CD14-positive monocyte (primary cell): ENCODE measurements at regions not wholly inside any gene's neighbourhood (a gene's known extent, or its start where the extent isn't known, plus 50 kb on each side); places are given as distances from the start of the nearest gene placed in this dataset.

ENCODE experiments used
- DNase-seq, 3 donors: peaks; one replicate each; pipeline ENCODE4 v3.0.0-alpha.2; 2011 to 2022
- H2AFZ ChIP-seq: 2 replicates; pipeline ENCODE4 v1.6.0; 2012; ENCODE audit warnings: mild to moderate bottlenecking, low read depth, low read length, inconsistent platforms; ENCODE audit not compliant: insufficient read depth, poor library complexity, severe bottlenecking
- H3K27ac ChIP-seq, 2 donors: 1 replicate in 1 of 2; 2 replicates in 1 of 2; pipeline ENCODE4 v1.5.1; 2012 to 2013; ENCODE audit warnings: low read length in 2 of 2, control low read depth in 1 of 2, inconsistent platforms in 1 of 2, low read depth in 1 of 2, mild to moderate bottlenecking in 1 of 2
- H3K27me3 ChIP-seq, 2 donors: one replicate each; pipeline versions ENCODE4 v1.6.0 to v1.6.1; 2011 to 2013; ENCODE audit warnings: low read length in 2 of 2; ENCODE audit not compliant: control insufficient read depth in 2 of 2, insufficient read depth in 2 of 2
- H3K36me3 ChIP-seq, 2 donors: replicated peaks in 1 of 2; 1 replicate in 1 of 2; 2 replicates in 1 of 2; pipeline versions ENCODE4 v1.5.1 to v1.6.1; 2012 to 2013; ENCODE audit warnings: low read length in 2 of 2, control low read depth in 1 of 2, inconsistent platforms in 1 of 2, mild to moderate bottlenecking in 1 of 2; ENCODE audit not compliant: insufficient read depth in 2 of 2, control insufficient read depth in 1 of 2
- H3K4me1 ChIP-seq, 2 donors: 1 replicate in 1 of 2; 2 replicates in 1 of 2; pipeline versions ENCODE4 v1.5.1 to v1.6.1; 2012 to 2013; ENCODE audit warnings: low read length in 2 of 2, control low read depth in 1 of 2, inconsistent platforms in 1 of 2, mild to moderate bottlenecking in 1 of 2, moderate library complexity in 1 of 2; ENCODE audit not compliant: insufficient read depth in 2 of 2, control insufficient read depth in 1 of 2
- H3K4me2 ChIP-seq: replicated peaks from 2 replicates; pipeline ENCODE3; 2012; ENCODE audit warnings: low read length, moderate library complexity, mild to moderate bottlenecking; ENCODE audit not compliant: poor library complexity, severe bottlenecking; ENCODE audit errors: extremely low read depth
- H3K4me3 ChIP-seq, 3 experiments: fragments of 200-600 bp in 1 of 3; sonication (generic) in 1 of 3; replicated peaks in 1 of 3; 1 replicate in 2 of 3; 2 replicates in 1 of 3; pipeline ENCODE4 v1.5.1; 2011 to 2013; ENCODE audit warnings: low read length in 3 of 3, mild to moderate bottlenecking in 3 of 3, control low read depth in 2 of 3, low read depth in 2 of 3, inconsistent platforms in 1 of 3, moderate library complexity in 1 of 3
- H3K79me2 ChIP-seq: 2 replicates; pipeline ENCODE4 v1.6.0; 2012; ENCODE audit warnings: mild to moderate bottlenecking, control low read depth, inconsistent platforms, low read length, moderate library complexity; ENCODE audit not compliant: insufficient read depth
- H3K9ac ChIP-seq: 2 replicates; pipeline ENCODE4 v1.6.0; 2017; ENCODE audit warnings: low read length, mild to moderate bottlenecking; ENCODE audit not compliant: insufficient read depth, poor library complexity, severe bottlenecking
- H3K9me3 ChIP-seq, 2 donors: replicated peaks in 1 of 2; 1 replicate in 1 of 2; 2 replicates in 1 of 2; pipeline versions ENCODE4 v1.5.1 to v1.6.1; 2012 to 2013; ENCODE audit warnings: low read length in 2 of 2, control low read depth in 1 of 2; ENCODE audit not compliant: control insufficient read depth in 1 of 2, insufficient read depth in 1 of 2
- H4K20me1 ChIP-seq: 2 replicates; pipeline ENCODE4 v1.6.0; 2012; ENCODE audit warnings: mild to moderate bottlenecking, low read length, control low read depth, moderate library complexity; ENCODE audit not compliant: insufficient read depth
- H3K27ac Mint-ChIP-seq, 7 donors: one replicate each; pipeline ENCODE4 v1.8.0; 2020; ENCODE audit warnings: mild to moderate bottlenecking in 7 of 7, mixed read lengths in 7 of 7, moderate library complexity in 6 of 7, inconsistent platforms in 2 of 7
- H3K27me3 Mint-ChIP-seq, 3 donors: one replicate each; pipeline ENCODE4 v1.8.0; 2021 to 2022; ENCODE audit warnings: low read depth in 3 of 3, mild to moderate bottlenecking in 3 of 3, mixed read lengths in 3 of 3, moderate library complexity in 3 of 3, inconsistent platforms in 1 of 3
- H3K36me3 Mint-ChIP-seq, 2 donors: one replicate each; pipeline ENCODE4 v1.8.0; 2020; ENCODE audit warnings: mixed read lengths in 2 of 2, inconsistent platforms in 1 of 2, mild to moderate bottlenecking in 1 of 2
- H3K4me1 Mint-ChIP-seq: one replicate; pipeline ENCODE4 v1.8.0; 2020; ENCODE audit warnings: mild to moderate bottlenecking, mixed read lengths
- H3K4me3 Mint-ChIP-seq, 2 donors: one replicate each; pipeline ENCODE4 v1.8.0; 2020; ENCODE audit warnings: mild to moderate bottlenecking in 2 of 2, mixed read lengths in 2 of 2, moderate library complexity in 1 of 2
- H3K9me3 Mint-ChIP-seq, 7 donors: one replicate each; pipeline ENCODE4 v1.8.0; 2020 to 2022; ENCODE audit warnings: mixed read lengths in 7 of 7, mild to moderate bottlenecking in 6 of 7, moderate library complexity in 6 of 7, inconsistent platforms in 2 of 7
- WGBS: methylation state at CpG from one replicate; pipeline ENCODE4 v1.1.5; 2013; ENCODE audit warnings: missing lambda C conversion rate; ENCODE audit not compliant: insufficient coverage; 5-methylcytosine and 5-hydroxymethylcytosine counted together
- intact Hi-C, 2 donors: fragments of 100-400 bp; cut with micrococcal nuclease; formaldehyde crosslinking; loops; one replicate each; pipeline versions ENCODE4 v1.15.0 to v1.15.1; 2023
- TF ChIP-seq, protein P1 (sequence below): fragments of 200-600 bp; IDR thresholded peaks from one replicate; pipeline ENCODE4 v1.8.0; 2022; ENCODE audit warnings: antibody characterized with exemption, mild to moderate bottlenecking

DNA sequence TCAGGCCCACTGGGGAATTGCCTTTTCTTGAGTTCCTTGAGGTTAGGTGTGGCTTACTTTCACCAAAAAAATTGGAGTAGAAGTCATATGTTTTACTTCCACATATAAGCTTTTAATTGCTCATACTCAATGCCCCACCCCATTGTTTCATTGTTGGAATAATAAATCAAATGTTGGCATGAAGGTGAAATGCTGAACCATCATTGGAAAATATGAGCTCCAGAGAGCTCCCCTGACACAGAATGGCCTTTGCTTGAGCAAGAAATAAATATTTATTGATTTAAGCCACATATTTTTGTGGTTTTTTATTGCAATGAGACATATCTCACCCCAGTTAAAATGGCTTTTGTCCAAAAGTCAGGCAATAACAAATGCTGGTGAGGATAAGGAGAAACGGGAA, 167.3 kb upstream of the SRD5A2 start:
- WGBS, result 83% methylated on average over 1 of the region's 1 CpG
- Mint-ChIP-seq H3K9me3 (peaks cover 12 to 37% (median 27%) of the 10 kb centered on the region in 7 donors), H3K4me3 (no peak overlapping the region), H3K27ac (no peak overlapping the region), H3K36me3 (no peaks in the 10 kb centered on the region), H3K4me1 (no peaks in the 10 kb centered on the region), H3K27me3 (peaks cover 1 to 4% (median 1%) of the 10 kb centered on the region in 3 donors)
- TF ChIP-seq, protein P1, sequence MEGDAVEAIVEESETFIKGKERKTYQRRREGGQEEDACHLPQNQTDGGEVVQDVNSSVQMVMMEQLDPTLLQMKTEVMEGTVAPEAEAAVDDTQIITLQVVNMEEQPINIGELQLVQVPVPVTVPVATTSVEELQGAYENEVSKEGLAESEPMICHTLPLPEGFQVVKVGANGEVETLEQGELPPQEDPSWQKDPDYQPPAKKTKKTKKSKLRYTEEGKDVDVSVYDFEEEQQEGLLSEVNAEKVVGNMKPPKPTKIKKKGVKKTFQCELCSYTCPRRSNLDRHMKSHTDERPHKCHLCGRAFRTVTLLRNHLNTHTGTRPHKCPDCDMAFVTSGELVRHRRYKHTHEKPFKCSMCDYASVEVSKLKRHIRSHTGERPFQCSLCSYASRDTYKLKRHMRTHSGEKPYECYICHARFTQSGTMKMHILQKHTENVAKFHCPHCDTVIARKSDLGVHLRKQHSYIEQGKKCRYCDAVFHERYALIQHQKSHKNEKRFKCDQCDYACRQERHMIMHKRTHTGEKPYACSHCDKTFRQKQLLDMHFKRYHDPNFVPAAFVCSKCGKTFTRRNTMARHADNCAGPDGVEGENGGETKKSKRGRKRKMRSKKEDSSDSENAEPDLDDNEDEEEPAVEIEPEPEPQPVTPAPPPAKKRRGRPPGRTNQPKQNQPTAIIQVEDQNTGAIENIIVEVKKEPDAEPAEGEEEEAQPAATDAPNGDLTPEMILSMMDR, result no peak
- Histone ChIP-seq H3K4me2 (no peak overlapping the region), H3K9ac (no peak overlapping the region), H2AFZ (no peak overlapping the region), H3K36me3 (no peaks in the 10 kb centered on the region), H3K4me3 (no peak overlapping the region), H3K79me2 (no peaks in the 10 kb centered on the region), H3K4me1 (no peaks in the 10 kb centered on the region), H3K9me3 (peaks cover 15 to 17% of the 10 kb centered on the region in 2 donors), H3K27ac (no peak overlapping the region), H3K27me3 (no peaks in the 10 kb centered on the region), H4K20me1 (no peaks in the 10 kb centered on the region)
- intact Hi-C loops, result no loop called here
- DNase-seq, result no peak

DNA sequence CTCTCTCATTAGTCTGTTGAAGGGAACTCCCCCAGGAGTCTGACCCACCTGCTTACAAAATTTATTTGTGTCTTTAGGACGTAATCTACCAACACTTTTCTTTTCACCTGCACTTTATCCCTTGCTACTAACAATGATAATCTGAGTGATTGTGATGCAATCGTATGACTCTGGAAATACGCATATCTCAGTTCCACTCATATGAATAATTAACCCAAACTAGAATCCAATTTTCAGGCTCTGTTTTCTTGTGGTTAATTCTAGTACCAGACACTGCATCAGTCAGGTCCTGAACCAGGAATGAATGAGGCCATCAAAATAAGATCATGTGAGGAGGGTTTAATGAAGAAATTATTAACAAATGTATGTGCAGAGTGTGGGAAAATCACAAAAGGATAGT, 158.4 kb upstream of the SRD5A2 start:
- Histone ChIP-seq H4K20me1 (no peaks in the 10 kb centered on the region), H3K36me3 (no peaks in the 10 kb centered on the region), H3K4me3 (no peak overlapping the region), H3K4me2 (no peak overlapping the region), H3K9me3 (no peaks in the 10 kb centered on the region), H3K27ac (no peak overlapping the region), H3K79me2 (no peaks in the 10 kb centered on the region), H3K9ac (no peak overlapping the region), H3K27me3 (no peaks in the 10 kb centered on the region), H3K4me1 (no peaks in the 10 kb centered on the region), H2AFZ (no peak overlapping the region)
- no peaks in the 10 kb centered on the region for H3K36me3 Mint-ChIP-seq
- H3K27me3 Mint-ChIP-seq, result peaks cover 0 to 3% (median 0%) of the 10 kb centered on the region in 3 donors
- H3K27ac Mint-ChIP-seq, result no peak overlapping the region
- DNase-seq, result no peak
- peaks cover 6% of the 10 kb centered on the region for H3K4me1 Mint-ChIP-seq
- intact Hi-C loops, result no loop called here
- no CpG with 5 or more reads among the region's 3 CpGs for WGBS
- TF ChIP-seq, protein P1, result no peak
- H3K9me3 Mint-ChIP-seq, result peaks cover 0 to 8% (median 2%) of the 10 kb centered on the region in 7 donors
- H3K4me3 Mint-ChIP-seq, result no peak overlapping the region
